ENCODE measurements at regions not wholly inside any gene's neighbourhood (a gene's known extent, or its start where the extent isn't known, plus 50 kb on each side); places are given as distances from the start of the nearest gene placed in this dataset.

GRCh38 chr4:138954428-138954827, 61.2 kb upstream of the NOCT start:
- FAIRE-seq (no peak), DNase-seq (ENCODE audit: low read depth, low spot score) (no peak)
- Histone ChIP-seq H2AFZ (ENCODE audit: low read depth, low read length) (no peak overlapping the region), H3K4me1 (ENCODE audit: control insufficient read depth, extremely low read depth, insufficient read depth, low read length) (peaks cover 3% of the 10 kb centered on the region), H3K9me1 (replicated peaks; ENCODE audit: control insufficient read depth, extremely low read depth, insufficient read depth, low read length) (no peaks in the 10 kb centered on the region), H3K36me3 (ENCODE audit: control insufficient read depth in 2 of 2, extremely low read depth in 1 of 2, insufficient read depth in 2 of 2, low read length in 2 of 2) (no peaks in the 10 kb centered on the region), H3K9me3 (replicated peaks; ENCODE audit: control insufficient read depth, insufficient read depth, low read length) (no peaks in the 10 kb centered on the region), H3K4me3 (replicated peaks in 1 of 3; ENCODE audit: insufficient read depth in 1 of 3, low read depth in 1 of 3, low read length in 3 of 3) (no peak overlapping the region), H3K9ac (replicated peaks; ENCODE audit: extremely low read depth, insufficient read depth, low read length) (no peak overlapping the region), H3K27me3 (ENCODE audit: control insufficient read depth in 2 of 2, insufficient read depth in 2 of 2, low read length in 2 of 2) (peaks cover 0 to 2% of the 10 kb centered on the region in 2 experiments), H4K20me1 (replicated peaks; ENCODE audit: control insufficient read depth, extremely low read depth, insufficient read depth, low read length) (no peaks in the 10 kb centered on the region), H3K27ac (ENCODE audit: insufficient read depth, low read depth, low read length) (no peak overlapping the region), H3K79me2 (ENCODE audit: control insufficient read depth, insufficient read depth, low read length) (no peaks in the 10 kb centered on the region), H3K4me2 (ENCODE audit: insufficient read depth, low read length) (no peak overlapping the region)
- intact Hi-C loops (cut with micrococcal nuclease), result no loop called here
- ChIA-PET POLR2A (no interaction called here), CTCF (interaction anchor here (0.6 to 2.0 kb wide), 6 partner anchors 10 to 703 kb away, joined by 3 to 8 read pairs (median 3); no protein-coding TSS in a partner anchor)
- no TSS peak for BruUV-seq (replicated peaks)
- TF ChIP-seq CTCF (IDR thresholded peaks at IDR 0.05; ENCODE audit: extremely low read depth in 1 of 2, insufficient read depth in 1 of 2, low read depth in 1 of 2, low read length in 2 of 2), result no peak
- TF ChIP-seq MAX (IDR thresholded peaks at IDR 0.05; ENCODE audit: insufficient read depth, insufficient read length), result no peak
- TF ChIP-seq JUN (IDR thresholded peaks at IDR 0.05; ENCODE audit: borderline replicate concordance, insufficient read depth, insufficient read length, low read depth), result no peak
- dilution Hi-C loops (cut with MboI; ENCODE audit: extremely low pct_ligation_motif_present, low sequenced_read_pairs), result no loop called here

GRCh38 chr4:138953961-138954371, 61.6 kb upstream of the NOCT start:
- BruUV-seq (replicated peaks), result no TSS peak
- Histone ChIP-seq H3K4me2 (ENCODE audit: insufficient read depth, low read length) (no peak overlapping the region), H3K79me2 (ENCODE audit: control insufficient read depth, insufficient read depth, low read length) (no peaks in the 10 kb centered on the region), H3K4me1 (ENCODE audit: control insufficient read depth, extremely low read depth, insufficient read depth, low read length) (peaks cover 3% of the 10 kb centered on the region), H4K20me1 (replicated peaks; ENCODE audit: control insufficient read depth, extremely low read depth, insufficient read depth, low read length) (no peaks in the 10 kb centered on the region), H3K9ac (replicated peaks; ENCODE audit: extremely low read depth, insufficient read depth, low read length) (no peak overlapping the region), H3K9me1 (replicated peaks; ENCODE audit: control insufficient read depth, extremely low read depth, insufficient read depth, low read length) (no peaks in the 10 kb centered on the region), H3K27me3 (ENCODE audit: control insufficient read depth in 2 of 2, insufficient read depth in 2 of 2, low read length in 2 of 2) (peaks cover 0 to 2% of the 10 kb centered on the region in 2 experiments), H3K27ac (ENCODE audit: insufficient read depth, low read depth, low read length) (no peak overlapping the region), H3K4me3 (replicated peaks in 1 of 3; ENCODE audit: insufficient read depth in 1 of 3, low read depth in 1 of 3, low read length in 3 of 3) (no peak overlapping the region), H3K36me3 (ENCODE audit: control insufficient read depth in 2 of 2, extremely low read depth in 1 of 2, insufficient read depth in 2 of 2, low read length in 2 of 2) (no peaks in the 10 kb centered on the region), H3K9me3 (replicated peaks; ENCODE audit: control insufficient read depth, insufficient read depth, low read length) (no peaks in the 10 kb centered on the region), H2AFZ (ENCODE audit: low read depth, low read length) (no peak overlapping the region)
- peak; percentile 52 for DNase-seq (ENCODE audit: low read depth, low spot score)
- no peak for FAIRE-seq
- POLR2A ChIA-PET, result no interaction called here
- TF ChIP-seq JUN (IDR thresholded peaks at IDR 0.05; ENCODE audit: borderline replicate concordance, insufficient read depth, insufficient read length, low read depth), result no peak
- no peak for TF ChIP-seq GATA2 (IDR thresholded peaks at IDR 0.05; ENCODE audit: insufficient read depth, insufficient read length, low read depth, low read length)
- TF ChIP-seq MYC (IDR thresholded peaks at IDR 0.05; ENCODE audit: low read depth, low read length), result no peak
- no peak for TF ChIP-seq POLR2AphosphoS5 (IDR thresholded peaks at IDR 0.05; ENCODE audit: insufficient read depth, low read depth, low read length)
- TF ChIP-seq FOS (IDR thresholded peaks at IDR 0.05; ENCODE audit: borderline replicate concordance, insufficient read depth, low read length), result no peak
- no peak for TF ChIP-seq CTCF (IDR thresholded peaks at IDR 0.05; ENCODE audit: extremely low read depth in 1 of 2, insufficient read depth in 1 of 2, low read depth in 1 of 2, low read length in 2 of 2)
- no peak for TF ChIP-seq EZH2 (IDR thresholded peaks at IDR 0.05; ENCODE audit: borderline replicate concordance, low read depth, low read length, severe bottlenecking)
- TF ChIP-seq MAX (IDR thresholded peaks at IDR 0.05; ENCODE audit: insufficient read depth, insufficient read length), result no peak
- intact Hi-C loops (cut with micrococcal nuclease), result no loop called here
- dilution Hi-C loops (cut with MboI; ENCODE audit: extremely low pct_ligation_motif_present, low sequenced_read_pairs), result no loop called here
- CTCF ChIA-PET, result interaction anchor here (0.8 to 2.0 kb wide), 4 partner anchors 10 to 74 kb away, joined by 3 to 8 read pairs (median 3); no protein-coding TSS in a partner anchor
